Kidney epithelial cell (primary cell): ENCODE measurements at regions not wholly inside any gene's neighbourhood (a gene's known extent, or its start where the extent isn't known, plus 50 kb on each side); places are given as distances from the start of the nearest gene placed in this dataset.

Source experiments
- DNase-seq: peaks from one replicate; pipeline ENCODE4 v3.0.0-alpha.2; 2010; ENCODE audit warnings: low read depth
- H3K27me3 ChIP-seq: 2 replicates; pipeline ENCODE4 v1.6.0; 2011; ENCODE audit warnings: low read length; ENCODE audit not compliant: control insufficient read depth, insufficient read depth
- H3K36me3 ChIP-seq: 2 replicates; pipeline ENCODE4 v1.5.1; 2011; ENCODE audit warnings: low read length; ENCODE audit not compliant: control insufficient read depth, insufficient read depth
- H3K4me3 ChIP-seq: 2 replicates; pipeline ENCODE4 v1.5.1; 2011; ENCODE audit warnings: low read depth, mild to moderate bottlenecking, control low read depth, low read length
- TF ChIP-seq, protein P1 (sequence below): IDR thresholded peaks from 2 replicates; pipeline ENCODE4 v1.5.1; 2011; ENCODE audit warnings: mild to moderate bottlenecking, moderate library complexity, low read length, control low read depth, inconsistent platforms; ENCODE audit not compliant: insufficient read depth, poor library complexity, severe bottlenecking

DNA sequence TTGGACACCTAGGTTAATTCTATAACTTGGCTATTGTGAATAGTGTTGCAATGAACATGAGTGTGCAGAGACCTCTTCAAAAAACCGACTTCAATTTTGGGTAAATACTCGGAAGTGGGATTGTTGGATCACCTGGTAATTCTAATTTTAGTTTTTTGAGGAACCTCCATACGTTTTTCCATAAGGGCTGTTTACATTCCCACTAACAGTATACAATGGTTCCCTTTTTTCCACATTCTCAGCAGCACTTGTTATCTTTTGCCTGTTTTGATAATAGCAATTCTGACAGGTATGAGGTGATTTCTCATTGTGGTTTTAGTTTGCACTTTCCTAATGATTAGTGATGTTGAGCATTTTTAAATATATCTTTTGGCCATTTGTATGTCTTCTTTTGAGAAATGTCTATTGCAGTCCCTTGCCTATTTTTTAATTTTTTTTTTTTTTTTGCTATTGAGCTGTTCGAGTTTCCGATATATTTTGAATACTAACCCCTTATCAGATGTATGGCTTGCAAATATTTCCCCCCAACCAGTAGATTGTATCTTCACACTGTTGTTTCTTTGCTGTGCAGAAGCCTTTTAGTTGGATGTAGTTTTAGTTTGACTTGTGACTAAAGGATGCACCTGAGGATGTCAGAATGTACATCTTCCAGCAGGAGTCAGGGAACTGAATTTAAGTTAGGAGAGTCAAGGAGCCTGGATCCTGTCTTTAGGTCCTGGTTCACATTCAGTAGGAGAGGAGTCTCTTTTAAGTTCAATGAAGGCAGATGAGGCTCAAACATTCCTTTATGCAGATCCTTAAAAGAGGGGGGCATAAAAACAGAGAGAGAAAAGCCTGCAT lies 120.0 kb downstream of the S1PR1 start:
- Histone ChIP-seq H3K36me3 (no peaks in the 10 kb centered on the region), H3K4me3 (no peak overlapping the region), H3K27me3 (peaks cover 2% of the 10 kb centered on the region)
- no peak for DNase-seq
- TF ChIP-seq, protein P1, sequence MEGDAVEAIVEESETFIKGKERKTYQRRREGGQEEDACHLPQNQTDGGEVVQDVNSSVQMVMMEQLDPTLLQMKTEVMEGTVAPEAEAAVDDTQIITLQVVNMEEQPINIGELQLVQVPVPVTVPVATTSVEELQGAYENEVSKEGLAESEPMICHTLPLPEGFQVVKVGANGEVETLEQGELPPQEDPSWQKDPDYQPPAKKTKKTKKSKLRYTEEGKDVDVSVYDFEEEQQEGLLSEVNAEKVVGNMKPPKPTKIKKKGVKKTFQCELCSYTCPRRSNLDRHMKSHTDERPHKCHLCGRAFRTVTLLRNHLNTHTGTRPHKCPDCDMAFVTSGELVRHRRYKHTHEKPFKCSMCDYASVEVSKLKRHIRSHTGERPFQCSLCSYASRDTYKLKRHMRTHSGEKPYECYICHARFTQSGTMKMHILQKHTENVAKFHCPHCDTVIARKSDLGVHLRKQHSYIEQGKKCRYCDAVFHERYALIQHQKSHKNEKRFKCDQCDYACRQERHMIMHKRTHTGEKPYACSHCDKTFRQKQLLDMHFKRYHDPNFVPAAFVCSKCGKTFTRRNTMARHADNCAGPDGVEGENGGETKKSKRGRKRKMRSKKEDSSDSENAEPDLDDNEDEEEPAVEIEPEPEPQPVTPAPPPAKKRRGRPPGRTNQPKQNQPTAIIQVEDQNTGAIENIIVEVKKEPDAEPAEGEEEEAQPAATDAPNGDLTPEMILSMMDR: no peak

DNA sequence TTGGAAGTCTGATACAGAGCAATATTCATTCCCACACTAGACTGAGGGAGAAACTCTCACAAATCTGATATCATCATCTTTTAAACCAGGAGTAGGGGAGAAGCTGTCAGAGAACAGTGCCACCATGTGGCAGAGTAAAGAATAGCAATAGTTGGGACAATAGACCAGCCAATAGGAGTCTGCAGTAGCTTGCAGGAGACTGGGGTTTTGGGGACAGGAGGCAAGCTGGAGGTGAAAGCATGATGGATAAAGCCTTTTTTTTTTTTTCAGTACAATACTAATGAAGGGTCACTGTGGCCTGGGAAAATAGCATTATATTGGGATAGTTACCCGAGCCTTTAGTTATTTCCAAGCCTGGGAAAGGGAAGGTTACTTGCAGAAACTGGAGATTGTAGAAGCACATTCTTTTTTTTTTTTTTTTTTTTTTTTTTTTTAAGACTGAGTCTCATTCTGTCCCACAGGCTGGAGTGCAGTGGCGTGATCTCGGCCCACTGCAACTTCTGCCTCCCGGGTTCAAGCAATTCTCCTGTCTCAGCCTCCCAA lies 120.7 kb downstream of the S1PR1 start:
- Histone ChIP-seq H3K36me3 (no peaks in the 10 kb centered on the region), H3K4me3 (no peak overlapping the region), H3K27me3 (peaks cover 2% of the 10 kb centered on the region)
- TF ChIP-seq, protein P1: peak; percentile 82
- DNase-seq: peak; percentile 25

DNA sequence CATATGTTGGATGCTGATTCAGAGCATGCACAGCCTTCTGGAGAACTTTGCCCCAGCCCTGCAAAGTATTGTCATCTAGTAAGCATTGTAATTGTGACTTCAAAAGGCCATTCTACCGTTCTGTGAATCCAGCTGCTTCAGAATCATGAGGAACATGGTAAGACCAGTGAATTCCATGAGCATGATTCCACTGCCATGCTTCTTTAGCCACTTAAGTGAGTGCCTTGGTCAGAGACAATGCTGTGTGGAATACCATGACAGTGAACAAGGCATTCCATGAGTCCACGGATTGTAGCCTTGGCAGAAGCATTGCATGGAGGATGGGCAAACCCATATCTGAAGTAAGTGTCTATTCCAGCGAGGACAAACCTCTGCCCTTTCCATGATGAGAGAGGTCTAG lies 123.7 kb downstream of the S1PR1 start:
- no peak for DNase-seq
- no peak overlapping the region for H3K4me3 ChIP-seq
- no peaks in the 10 kb centered on the region for H3K36me3 ChIP-seq
- TF ChIP-seq, protein P1: no peak
- H3K27me3 ChIP-seq: peaks cover 2% of the 10 kb centered on the region

DNA sequence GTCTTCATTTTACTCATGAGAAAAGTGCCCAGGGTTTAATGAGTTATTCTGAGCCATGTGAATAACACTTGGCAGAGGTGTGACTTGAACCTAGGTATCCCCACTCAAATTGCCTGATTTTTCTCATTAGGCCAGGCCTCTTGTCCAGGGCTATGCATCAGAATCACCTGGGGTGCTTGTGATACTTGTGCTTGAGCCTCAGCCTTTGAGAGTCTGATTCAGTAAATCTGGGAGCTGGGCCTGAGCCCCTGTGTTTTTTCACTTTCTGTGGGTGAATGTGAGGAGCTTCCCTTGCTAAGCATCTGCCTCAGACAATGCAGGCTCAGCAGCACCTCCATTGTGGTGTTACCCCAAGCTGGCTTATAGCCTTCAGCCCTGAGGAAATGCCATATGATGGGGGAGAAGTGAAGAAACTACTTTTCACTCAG lies 127.1 kb downstream of the S1PR1 start:
- H3K36me3 ChIP-seq: no peaks in the 10 kb centered on the region
- TF ChIP-seq, protein P1: no peak
- H3K27me3 ChIP-seq: no peaks in the 10 kb centered on the region
- H3K4me3 ChIP-seq: no peak overlapping the region
- DNase-seq: no peak

DNA sequence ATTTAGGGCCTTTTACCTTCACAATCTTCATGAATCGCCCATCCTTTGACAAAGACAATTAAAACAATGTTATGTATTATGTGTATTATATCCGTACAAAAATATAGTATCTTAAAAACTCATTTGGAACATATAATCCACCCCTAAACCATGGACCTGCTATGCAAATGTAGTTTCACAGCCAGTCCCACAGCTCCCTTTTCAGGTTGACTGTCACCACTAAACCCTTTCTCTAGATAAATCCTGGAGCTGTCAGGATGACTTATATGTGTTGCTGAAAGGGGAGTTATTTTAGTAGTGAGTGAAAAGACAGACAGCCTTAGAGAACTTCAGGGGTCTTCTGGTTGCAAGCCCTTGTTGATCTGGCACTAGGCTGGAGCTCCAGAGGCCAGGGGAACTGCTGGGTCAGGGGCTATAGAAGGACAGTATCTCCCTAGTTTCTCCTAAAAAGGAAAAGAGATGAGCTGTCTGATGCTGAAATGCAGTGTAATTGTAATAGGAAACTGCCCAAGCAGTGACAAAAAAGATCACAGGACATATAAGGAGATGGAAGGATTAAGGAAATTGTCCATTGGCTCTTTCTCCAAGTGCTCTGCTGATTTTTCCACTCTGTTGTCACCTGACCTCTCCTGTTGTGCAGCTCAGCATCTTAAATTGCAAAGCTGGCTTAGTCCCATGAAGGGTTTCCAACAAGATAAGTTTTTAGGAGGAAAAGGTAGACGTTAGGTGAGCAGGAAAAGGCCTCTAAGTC lies 127.7 kb downstream of the S1PR1 start:
- DNase-seq: no peak
- Histone ChIP-seq H3K36me3 (no peaks in the 10 kb centered on the region), H3K4me3 (no peak overlapping the region), H3K27me3 (no peaks in the 10 kb centered on the region)
- TF ChIP-seq, protein P1: no peak
